Activated T-helper 1 cell treated with anti-CD3 and anti-CD28 coated beads, Interleukin-12 subunit alpha, Interleukin-12 subunit beta, Interleukin-2, Interleukin-4 antibody, amounts not matched to agents 30 ng/mL and 10 ng/mL and 1 ng/mL, durations not matched to agents 14 hours and 24 hours and 36 hours (primary cell): ENCODE measurements at regions not wholly inside any gene's neighbourhood (a gene's known extent, or its start where the extent isn't known, plus 50 kb on each side); places are given as distances from the start of the nearest gene placed in this dataset.

ENCODE experiments used
- DNase-seq: peaks from one replicate; pipeline ENCODE4 v3.0.0; 2021; ENCODE audit warnings: low spot score
- H3K27ac Mint-ChIP-seq: one replicate; pipeline ENCODE4 v1.8.0; 2021; ENCODE audit warnings: mild to moderate bottlenecking, mixed read lengths
- H3K27me3 Mint-ChIP-seq: one replicate; pipeline ENCODE4 v1.8.0; 2022; ENCODE audit warnings: mild to moderate bottlenecking, moderate library complexity, mixed read lengths; ENCODE audit not compliant: insufficient read depth
- H3K36me3 Mint-ChIP-seq: one replicate; pipeline ENCODE4 v1.8.0; 2021; ENCODE audit warnings: low read depth, mixed read lengths
- H3K4me1 Mint-ChIP-seq: one replicate; pipeline ENCODE4 v1.8.0; 2021; ENCODE audit warnings: low read depth, mixed read lengths
- H3K4me3 Mint-ChIP-seq: one replicate; pipeline ENCODE4 v1.8.0; 2021; ENCODE audit warnings: mild to moderate bottlenecking, moderate library complexity, mixed read lengths
- H3K9me3 Mint-ChIP-seq: one replicate; pipeline ENCODE4 v1.8.0; 2021; ENCODE audit warnings: mixed read lengths
- intact Hi-C: fragments of 100-400 bp; cut with micrococcal nuclease; formaldehyde crosslinking; loops from one replicate; pipeline ENCODE4 v1.15.1; 2024

GRCh38 chr11:20275987-20276965, 87.2 kb upstream of the HTATIP2 start:
- no peak for DNase-seq
- Mint-ChIP-seq H3K9me3 (no peaks in the 10 kb centered on the region), H3K4me1 (no peaks in the 10 kb centered on the region), H3K27me3 (no peaks in the 10 kb centered on the region), H3K27ac (no peak overlapping the region), H3K4me3 (no peak overlapping the region), H3K36me3 (no peaks in the 10 kb centered on the region)
- intact Hi-C loops, result no loop called here

- Mint-ChIP-seq H3K4me3 (no peak overlapping the region), H3K27ac (no peak overlapping the region), H3K4me1 (no peaks in the 10 kb centered on the region), H3K27me3 (no peaks in the 10 kb centered on the region), H3K9me3 (no peaks in the 10 kb centered on the region), H3K36me3 (no peaks in the 10 kb centered on the region)
- DNase-seq, result no peak
- intact Hi-C loops, result no loop called here
These were observed 89.5 kb upstream of the HTATIP2 start for GRCh38 chr11:20274031-20274430.

- DNase-seq, result no peak
- Mint-ChIP-seq H3K36me3 (no peaks in the 10 kb centered on the region), H3K9me3 (no peaks in the 10 kb centered on the region), H3K27ac (no peak overlapping the region), H3K4me1 (no peaks in the 10 kb centered on the region), H3K27me3 (peaks cover 1% of the 10 kb centered on the region), H3K4me3 (no peak overlapping the region)
- intact Hi-C loops, result no loop called here
These were observed 101.3 kb upstream of the DBX1 start for GRCh38 chr11:20261526-20261925.

- no peak overlapping the region for H3K27ac Mint-ChIP-seq
- no peaks in the 10 kb centered on the region for H3K4me1 Mint-ChIP-seq
- no peaks in the 10 kb centered on the region for H3K36me3 Mint-ChIP-seq
- no peak for DNase-seq
- H3K9me3 Mint-ChIP-seq, result no peaks in the 10 kb centered on the region
- intact Hi-C loops, result no loop called here
- H3K4me3 Mint-ChIP-seq, result no peak overlapping the region
- H3K27me3 Mint-ChIP-seq, result peaks cover 1% of the 10 kb centered on the region
These were observed 100.0 kb upstream of the DBX1 start for GRCh38 chr11:20260307-20260706.

- no peaks in the 10 kb centered on the region for H3K36me3 Mint-ChIP-seq
- H3K27ac Mint-ChIP-seq, result no peak overlapping the region
- DNase-seq, result no peak
- H3K27me3 Mint-ChIP-seq, result peaks cover 1% of the 10 kb centered on the region
- intact Hi-C loops, result no loop called here
- H3K4me3 Mint-ChIP-seq, result no peak overlapping the region
- no peaks in the 10 kb centered on the region for H3K4me1 Mint-ChIP-seq
- H3K9me3 Mint-ChIP-seq, result no peaks in the 10 kb centered on the region
These were observed 99.2 kb upstream of the DBX1 start for GRCh38 chr11:20259506-20259905.

GRCh38 chr11:20258376-20258895, 98.2 kb upstream of the DBX1 start:
- no peak overlapping the region for H3K27ac Mint-ChIP-seq
- H3K27me3 Mint-ChIP-seq, result peaks cover 1% of the 10 kb centered on the region
- H3K36me3 Mint-ChIP-seq, result no peaks in the 10 kb centered on the region

GRCh38 chr11:20256925-20257324, 96.7 kb upstream of the DBX1 start:
- H3K4me3 Mint-ChIP-seq, result no peak overlapping the region
- intact Hi-C loops, result no loop called here
- no peaks in the 10 kb centered on the region for H3K36me3 Mint-ChIP-seq
- H3K27ac Mint-ChIP-seq, result no peak overlapping the region
- no peaks in the 10 kb centered on the region for H3K9me3 Mint-ChIP-seq
- no peaks in the 10 kb centered on the region for H3K27me3 Mint-ChIP-seq
- DNase-seq, result no peak
- H3K4me1 Mint-ChIP-seq, result no peaks in the 10 kb centered on the region

More at GRCh38 chr11:20258376-20258895, 98.2 kb upstream of the DBX1 start:
- H3K4me1 Mint-ChIP-seq, result no peaks in the 10 kb centered on the region
- intact Hi-C loops, result no loop called here
- H3K4me3 Mint-ChIP-seq, result no peak overlapping the region
- no peaks in the 10 kb centered on the region for H3K9me3 Mint-ChIP-seq
- no peak for DNase-seq

GRCh38 chr11:20253796-20254195, 93.5 kb upstream of the DBX1 start:
- Mint-ChIP-seq H3K27ac (no peak overlapping the region), H3K27me3 (peaks cover 2% of the 10 kb centered on the region), H3K4me3 (no peak overlapping the region), H3K9me3 (no peaks in the 10 kb centered on the region), H3K36me3 (no peaks in the 10 kb centered on the region), H3K4me1 (no peaks in the 10 kb centered on the region)
- intact Hi-C loops, result no loop called here
- DNase-seq, result no peak

- Mint-ChIP-seq H3K27ac (no peak overlapping the region), H3K4me1 (no peaks in the 10 kb centered on the region), H3K9me3 (no peaks in the 10 kb centered on the region), H3K4me3 (no peak overlapping the region), H3K36me3 (no peaks in the 10 kb centered on the region), H3K27me3 (peaks cover 8% of the 10 kb centered on the region)
- DNase-seq, result no peak
- intact Hi-C loops, result no loop called here
These were observed 91.2 kb upstream of the DBX1 start for GRCh38 chr11:20251496-20251895.

GRCh38 chr11:20250644-20251247, 90.5 kb upstream of the DBX1 start:
- Mint-ChIP-seq H3K4me1 (no peaks in the 10 kb centered on the region), H3K36me3 (no peaks in the 10 kb centered on the region), H3K27me3 (peaks cover 8% of the 10 kb centered on the region), H3K4me3 (no peak overlapping the region), H3K9me3 (no peaks in the 10 kb centered on the region), H3K27ac (no peak overlapping the region)
- intact Hi-C loops, result no loop called here
- DNase-seq, result no peak

- no peaks in the 10 kb centered on the region for H3K4me1 Mint-ChIP-seq
- no peaks in the 10 kb centered on the region for H3K9me3 Mint-ChIP-seq
- no peak overlapping the region for H3K4me3 Mint-ChIP-seq
- no peak overlapping the region for H3K27ac Mint-ChIP-seq
- H3K36me3 Mint-ChIP-seq, result no peaks in the 10 kb centered on the region
- no peak for DNase-seq
- peaks cover 8% of the 10 kb centered on the region for H3K27me3 Mint-ChIP-seq
- intact Hi-C loops, result loop anchor here (10.0 kb wide), 1 partner anchor 105 kb away; no protein-coding TSS in a partner anchor
These were observed 89.5 kb upstream of the DBX1 start for GRCh38 chr11:20249796-20250195.

GRCh38 chr11:20249378-20249777, 89.1 kb upstream of the DBX1 start:
- intact Hi-C loops, result loop anchor here (10.0 kb wide), 1 partner anchor 105 kb away; no protein-coding TSS in a partner anchor
- Mint-ChIP-seq H3K4me1 (no peaks in the 10 kb centered on the region), H3K4me3 (no peak overlapping the region), H3K27me3 (peaks cover 8% of the 10 kb centered on the region), H3K9me3 (no peaks in the 10 kb centered on the region), H3K36me3 (no peaks in the 10 kb centered on the region), H3K27ac (no peak overlapping the region)
- no peak for DNase-seq

GRCh38 chr11:20248871-20249270, 88.6 kb upstream of the DBX1 start:
- Mint-ChIP-seq H3K27me3 (peaks cover 8% of the 10 kb centered on the region), H3K27ac (no peak overlapping the region), H3K4me1 (no peaks in the 10 kb centered on the region), H3K4me3 (no peak overlapping the region), H3K36me3 (no peaks in the 10 kb centered on the region), H3K9me3 (no peaks in the 10 kb centered on the region)
- DNase-seq, result no peak
- intact Hi-C loops, result loop anchor here (10.0 kb wide), 1 partner anchor 106 kb away; no protein-coding TSS in a partner anchor
